Tongue (tissue), 1 donor: ENCODE measurements at regions not wholly inside any gene's neighbourhood (a gene's known extent, or its start where the extent isn't known, plus 50 kb on each side); places are given as distances from the start of the nearest gene placed in this dataset.
"Not testable (repeated sequence)": the region's sequence is repeated elsewhere in the genome, so short reads cannot be mapped to it uniquely, and the experiment has no call there.

ENCODE experiments used
- DNase-seq: peaks from one replicate; pipeline ENCODE4 v3.0.0-alpha.2; 2015

DNA sequence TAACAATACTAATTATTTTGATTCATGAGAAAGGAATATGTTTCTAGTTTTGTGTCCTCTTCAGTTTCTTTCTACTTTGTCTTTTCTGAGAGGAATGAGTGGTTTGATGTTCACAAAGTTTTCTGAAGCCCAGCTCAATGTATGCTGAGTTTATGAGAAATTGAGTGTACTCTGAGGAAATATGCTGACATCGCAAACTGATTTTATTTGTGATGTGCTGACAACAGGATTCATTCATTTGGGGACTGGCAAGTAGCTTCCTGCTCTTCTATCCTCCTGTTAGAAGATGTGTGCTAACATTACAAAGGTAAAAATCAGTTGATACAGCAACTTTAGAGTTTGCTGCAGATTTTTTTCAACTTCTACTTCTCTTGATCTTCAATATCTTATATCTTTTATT, 403.2 kb upstream of the CDH19 start:
- no peak for DNase-seq

DNA sequence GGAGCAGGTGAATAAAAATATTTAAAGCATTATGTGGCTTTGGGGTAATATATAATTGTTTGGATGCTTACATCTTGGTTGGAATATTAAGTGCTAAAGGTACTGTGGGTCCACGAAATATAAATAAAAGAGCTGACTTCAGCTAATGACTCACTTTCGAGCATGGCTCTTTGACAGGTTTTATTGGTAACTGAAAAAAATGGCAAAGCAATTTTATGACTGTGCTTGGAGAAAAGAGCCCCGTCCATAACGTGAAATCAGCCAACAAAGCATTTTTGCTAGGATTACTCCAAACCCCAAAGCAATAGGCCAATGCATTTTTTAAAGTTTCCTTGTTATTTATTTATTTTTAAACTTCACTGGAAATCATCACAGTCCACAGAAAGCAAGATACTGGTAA, 397.2 kb upstream of the CDH19 start:
- DNase-seq: no peak

DNA sequence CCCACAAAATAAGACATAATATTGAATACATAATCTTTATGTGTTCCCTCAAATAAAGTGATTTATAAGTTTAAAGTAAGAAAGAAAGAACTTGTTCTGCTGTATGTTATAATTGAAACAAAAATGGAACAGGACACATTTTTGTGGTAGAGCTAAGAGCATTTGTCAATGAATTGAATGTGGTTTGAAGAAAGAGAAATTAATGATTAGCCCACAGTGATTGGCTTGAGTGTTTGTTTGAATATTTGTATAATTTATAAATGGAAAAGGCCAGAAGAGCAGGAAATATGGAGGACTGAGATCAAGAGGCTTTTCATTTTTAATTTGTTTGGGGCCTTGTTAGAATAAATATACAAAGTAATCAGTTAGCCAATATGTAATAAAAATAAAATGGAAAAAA, 395.1 kb upstream of the CDH19 start:
- DNase-seq: no peak

DNA sequence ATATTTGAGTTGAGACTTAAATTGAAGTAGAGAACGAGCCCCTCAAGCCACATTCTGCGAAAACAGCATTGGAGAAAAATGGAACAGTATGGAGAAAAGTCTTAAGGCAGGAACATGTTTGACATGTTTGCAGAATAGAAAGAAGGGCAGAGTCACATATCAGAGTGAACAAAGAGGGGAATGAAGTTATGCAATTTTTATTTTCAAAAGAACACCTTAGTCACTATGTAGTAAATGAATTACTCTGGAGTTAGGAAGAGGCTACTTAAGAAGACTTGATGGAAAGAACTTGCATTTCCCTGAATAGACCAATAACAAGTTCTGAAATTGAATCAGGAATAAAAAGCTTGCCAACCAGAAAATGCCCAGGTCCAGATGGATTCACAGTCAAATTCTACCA, 391.4 kb upstream of the CDH19 start:
- DNase-seq: no peak

DNA sequence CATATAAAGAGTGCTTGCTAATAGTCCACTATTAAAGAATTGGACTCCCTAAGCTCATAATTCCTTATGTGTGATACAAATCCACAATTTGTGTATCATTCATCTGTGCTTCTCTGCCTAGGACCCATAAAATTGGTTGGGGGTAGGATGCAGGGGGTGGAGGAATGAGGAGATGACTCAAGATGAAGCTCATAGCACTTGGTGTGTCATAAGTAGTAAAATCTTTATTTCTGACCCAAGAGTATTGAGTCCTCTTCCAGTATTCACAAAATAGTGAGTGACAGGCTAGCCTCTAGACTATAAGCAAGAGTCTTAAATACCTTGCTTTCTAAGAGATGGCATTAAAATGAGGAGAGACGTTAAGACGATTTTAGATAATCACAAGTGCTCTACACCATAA, 390.9 kb upstream of the CDH19 start:
- DNase-seq: no peak

DNA sequence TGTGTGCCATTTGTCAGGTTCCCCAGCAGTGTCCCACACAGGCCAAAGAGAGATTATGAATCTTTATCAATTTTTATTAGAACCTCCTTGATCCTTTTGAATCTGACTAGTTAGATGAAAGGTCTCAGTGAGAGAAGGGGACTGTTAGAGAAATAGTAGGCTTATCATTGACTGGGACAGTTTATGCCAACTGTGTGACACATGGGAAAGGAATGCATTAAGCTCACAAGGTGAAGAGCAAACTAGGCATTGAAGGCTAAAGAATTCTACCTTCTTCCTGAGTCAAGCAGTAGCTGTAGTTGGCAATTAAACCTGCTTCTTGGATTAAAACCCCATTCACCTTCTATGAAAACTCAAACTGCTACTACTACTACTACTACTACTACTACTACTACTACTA, 389.6 kb upstream of the CDH19 start:
- no peak for DNase-seq

DNA sequence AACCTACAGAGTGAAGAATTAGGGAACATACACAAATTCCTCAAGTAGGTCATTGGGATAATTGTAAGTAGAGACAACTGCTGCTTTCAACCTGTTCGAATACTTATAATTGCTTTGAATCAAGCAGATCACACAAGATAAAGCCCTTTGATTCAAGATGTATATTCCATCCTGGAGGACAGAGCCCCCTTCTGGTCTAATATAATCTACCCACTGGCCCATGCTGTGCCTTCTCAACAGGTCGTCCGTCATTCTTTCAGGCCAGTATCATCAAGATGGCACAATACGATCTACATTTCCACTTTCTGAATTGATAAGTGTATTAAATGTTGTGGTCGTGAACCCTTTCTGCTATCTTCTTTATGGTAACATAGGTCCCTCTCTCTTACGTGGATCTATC, 387.0 kb upstream of the CDH19 start:
- DNase-seq: no peak

DNA sequence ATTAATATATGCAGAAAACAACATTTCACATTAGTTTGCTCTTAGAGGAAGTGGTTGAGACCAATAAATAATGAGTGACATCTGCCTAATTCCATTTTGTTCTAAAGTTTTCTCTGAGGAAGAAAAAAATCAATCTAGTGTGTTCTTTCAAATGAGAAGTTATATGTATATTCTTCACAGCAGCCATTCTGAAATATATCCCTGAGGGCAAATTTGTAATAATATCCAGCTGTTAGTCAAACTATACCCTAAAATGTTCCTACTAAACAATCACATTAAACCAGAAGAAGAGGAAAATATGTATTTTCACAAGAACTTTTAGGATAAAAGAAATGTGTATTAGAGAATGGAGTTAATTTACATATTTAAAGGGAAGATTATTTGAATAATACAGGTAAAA, 375.1 kb upstream of the CDH19 start:
- DNase-seq: no peak

DNA sequence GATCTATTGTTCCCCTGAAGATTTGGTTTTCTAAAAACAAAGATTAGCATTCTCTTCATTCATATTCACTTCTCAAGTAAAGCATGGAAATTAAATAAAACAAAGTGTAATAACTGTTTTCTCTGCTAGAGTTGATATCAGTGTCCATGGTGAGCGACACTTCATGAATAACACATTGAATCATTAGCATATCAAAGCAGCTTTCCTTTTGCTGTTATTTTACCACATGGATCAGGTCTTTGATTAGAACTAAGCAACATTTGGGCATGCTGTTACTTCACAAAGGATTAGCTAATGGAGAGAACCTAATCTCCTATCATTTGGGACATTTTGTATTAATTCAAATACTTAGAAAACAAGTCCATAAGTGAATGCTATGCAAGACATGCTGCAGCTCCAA, 368.8 kb upstream of the CDH19 start:
- no peak for DNase-seq

DNA sequence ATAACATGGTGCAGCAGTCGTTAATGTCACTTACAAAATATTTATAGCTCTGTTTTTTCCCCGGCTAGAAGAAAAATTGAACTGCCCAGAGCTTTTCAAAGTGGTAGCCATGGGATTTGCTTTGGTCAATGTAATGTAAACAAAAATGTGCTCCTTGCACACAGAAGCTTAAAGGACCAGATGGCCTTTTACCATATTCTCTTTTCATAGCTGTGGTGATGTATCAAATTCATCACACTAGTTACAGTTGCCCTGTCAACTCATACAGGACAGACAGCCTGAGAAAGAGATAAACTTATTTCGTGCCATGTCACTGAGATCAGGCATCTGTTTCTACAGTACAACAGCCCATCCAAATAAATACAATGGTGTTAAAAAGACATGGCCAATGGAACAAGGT, 368.1 kb upstream of the CDH19 start:
- peak; percentile 13 for DNase-seq

DNA sequence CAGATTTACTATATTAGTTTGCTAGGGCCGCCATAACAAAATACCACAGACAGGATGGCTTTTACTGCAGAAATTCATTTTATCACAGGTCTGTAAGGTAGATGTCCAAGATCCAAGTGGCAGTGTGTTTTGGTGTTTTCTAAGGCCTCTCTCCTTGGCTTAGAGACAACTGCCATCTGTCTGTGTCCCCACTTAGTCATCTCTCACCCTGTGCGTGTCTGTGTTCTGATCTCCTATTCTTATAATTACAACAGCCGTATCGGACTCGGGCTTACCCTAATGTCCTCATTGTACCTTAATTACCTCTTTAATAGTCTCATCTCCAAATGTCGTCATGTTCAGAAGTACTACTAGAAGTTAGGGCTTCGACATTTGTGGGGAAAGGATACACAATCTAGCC, 362.3 kb upstream of the CDH19 start:
- no peak for DNase-seq

DNA sequence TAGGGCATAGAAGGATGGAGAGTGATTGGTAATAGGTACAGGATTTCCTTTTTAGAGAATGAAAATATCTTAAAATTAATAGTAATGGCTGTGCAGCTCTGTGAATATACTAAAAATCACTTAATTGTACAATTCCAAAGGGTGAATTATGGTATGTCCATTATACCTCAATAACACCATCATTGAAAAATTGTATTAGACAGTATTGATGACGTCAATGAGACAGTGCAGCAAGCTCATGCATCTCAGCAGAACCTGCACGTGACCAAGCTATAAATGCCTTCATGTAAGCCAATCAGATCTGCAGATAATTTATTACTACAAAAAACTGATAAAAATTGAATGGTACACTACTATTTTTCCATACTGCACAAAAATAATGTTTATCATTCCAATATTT, 354.4 kb upstream of the CDH19 start:
- DNase-seq: no peak

DNA sequence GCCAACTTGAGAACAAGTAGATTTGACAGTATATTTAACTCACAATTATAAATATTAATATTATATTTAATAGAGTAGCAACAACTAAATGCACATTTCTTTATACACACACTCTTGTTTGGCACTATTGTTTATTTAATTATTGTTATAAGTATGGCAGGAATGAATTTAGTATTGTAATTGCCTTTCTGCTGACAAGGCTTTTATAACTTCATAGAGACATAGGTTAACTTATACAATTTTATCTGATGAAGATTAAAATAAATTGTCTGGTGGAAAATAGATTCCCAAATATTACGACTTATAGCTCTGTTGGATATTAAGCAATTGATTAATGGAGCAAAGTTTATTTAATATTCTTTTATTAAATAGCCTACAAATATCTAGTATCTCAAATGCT, 347.9 kb upstream of the CDH19 start:
- no peak for DNase-seq

DNA sequence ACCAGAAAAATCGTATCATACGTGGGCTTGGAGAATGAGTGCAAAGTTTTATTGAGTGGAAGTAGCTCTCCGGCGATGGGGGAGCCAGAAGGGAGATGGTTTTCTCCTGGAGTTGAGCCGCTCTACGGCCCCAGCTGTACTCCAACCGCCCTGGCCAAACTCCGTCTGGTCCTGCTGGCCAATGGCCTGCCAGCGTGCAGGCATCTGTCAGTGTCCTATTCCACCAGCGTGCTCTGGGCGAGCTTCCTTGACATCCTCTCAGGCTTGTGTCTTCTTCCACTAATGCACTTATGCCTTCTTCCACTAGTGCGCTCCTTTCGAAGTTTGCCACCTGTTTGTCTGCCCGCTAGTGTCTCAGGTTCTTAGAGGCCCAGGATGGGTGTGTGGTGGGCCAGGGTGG, 345.5 kb upstream of the CDH19 start:
- DNase-seq: no peak

DNA sequence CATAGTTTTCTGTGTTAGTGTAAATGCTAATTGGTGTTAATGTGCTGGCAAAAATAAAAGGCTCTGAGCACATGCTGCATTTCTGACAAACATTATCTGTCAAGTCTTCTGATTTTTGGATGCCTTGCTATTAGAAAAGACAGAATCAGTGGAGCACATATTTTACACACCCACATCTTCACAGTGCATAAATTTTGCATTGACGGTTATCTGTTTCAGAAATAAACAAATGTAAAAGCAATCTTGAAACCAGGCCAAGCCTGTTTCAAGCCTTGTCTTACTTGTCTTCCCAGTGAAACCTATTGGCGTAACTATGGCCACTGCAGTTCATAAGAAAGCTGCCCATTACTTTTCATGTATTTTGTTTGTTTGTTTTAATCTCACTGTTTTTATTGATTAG, 333.7 kb upstream of the CDH19 start:
- DNase-seq: no peak

DNA sequence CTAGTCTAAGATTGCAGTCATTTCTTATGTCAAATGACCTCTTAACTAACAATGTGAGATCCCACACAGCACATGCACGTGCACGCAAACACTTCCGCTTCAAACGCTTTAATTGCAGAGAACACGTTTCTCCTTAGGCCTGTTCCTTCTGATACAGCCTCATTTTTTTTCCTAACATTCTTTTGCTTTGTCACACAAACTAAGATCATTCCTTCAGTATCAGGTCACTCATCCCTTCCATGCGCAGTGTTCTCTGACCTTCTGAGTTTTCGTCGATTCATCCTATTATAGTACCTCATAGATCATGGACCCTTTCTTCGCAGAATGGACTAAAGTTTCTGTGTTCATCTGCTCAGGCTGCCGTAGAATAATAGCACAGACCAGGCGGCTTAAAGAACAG, 327.1 kb upstream of the CDH19 start:
- DNase-seq: no peak

DNA sequence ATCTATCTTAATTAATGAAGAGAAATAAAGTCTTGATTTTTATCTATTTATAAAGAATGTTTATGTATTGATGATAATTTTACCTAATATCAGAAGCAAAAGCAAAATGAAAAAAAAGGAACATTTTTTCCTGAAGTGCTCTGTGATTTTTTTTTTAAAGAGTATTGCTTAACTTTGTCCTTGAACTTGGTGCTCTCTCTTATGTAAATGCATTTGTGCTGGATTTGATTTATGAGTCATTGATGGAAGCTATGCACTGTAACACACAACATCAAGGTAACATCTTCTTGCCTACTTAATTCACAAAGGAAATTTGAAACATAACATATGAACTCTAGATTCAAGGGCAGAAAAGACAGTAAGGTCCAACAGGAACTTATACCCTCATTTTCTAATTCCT, 312.9 kb upstream of the CDH19 start:
- no peak for DNase-seq

DNA sequence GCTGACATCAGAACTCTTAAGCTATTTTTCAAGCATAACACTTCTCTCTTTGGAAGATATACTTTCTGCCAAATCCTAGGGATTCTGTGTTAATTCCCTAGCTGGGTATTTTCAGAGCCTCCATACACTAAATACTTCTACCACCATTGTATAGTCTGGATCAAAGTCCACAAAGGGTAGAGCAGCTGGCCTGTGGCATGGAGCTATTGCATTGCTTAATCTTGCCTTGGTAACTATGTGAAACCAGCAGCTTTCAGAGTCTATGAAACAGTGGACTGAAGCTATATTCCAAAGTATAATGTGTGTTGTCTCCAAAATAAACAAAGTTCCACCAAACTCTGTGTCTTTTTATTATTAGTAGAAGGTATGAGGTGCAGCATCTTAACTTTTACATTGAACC, 296.9 kb upstream of the CDH19 start:
- DNase-seq: peak; percentile 2

DNA sequence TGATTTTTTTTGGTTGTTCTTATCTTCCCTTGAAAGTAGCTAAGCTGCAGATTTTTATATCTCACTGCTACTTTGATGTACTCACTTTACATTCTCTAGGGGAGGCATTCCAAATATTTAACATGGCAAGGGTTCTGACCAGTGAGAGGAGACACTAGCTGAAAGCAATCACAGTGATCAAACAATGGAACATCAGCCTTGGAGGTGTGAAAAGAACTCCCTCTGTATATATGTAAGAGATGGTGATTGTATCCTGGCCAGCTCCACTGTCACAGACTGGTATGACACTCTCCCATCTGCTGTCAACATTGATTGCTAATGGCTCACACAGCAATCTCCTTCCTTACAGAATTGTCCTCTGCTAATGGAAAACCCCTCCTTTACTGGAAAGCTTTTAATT, 291.7 kb upstream of the CDH19 start:
- DNase-seq: no peak

DNA sequence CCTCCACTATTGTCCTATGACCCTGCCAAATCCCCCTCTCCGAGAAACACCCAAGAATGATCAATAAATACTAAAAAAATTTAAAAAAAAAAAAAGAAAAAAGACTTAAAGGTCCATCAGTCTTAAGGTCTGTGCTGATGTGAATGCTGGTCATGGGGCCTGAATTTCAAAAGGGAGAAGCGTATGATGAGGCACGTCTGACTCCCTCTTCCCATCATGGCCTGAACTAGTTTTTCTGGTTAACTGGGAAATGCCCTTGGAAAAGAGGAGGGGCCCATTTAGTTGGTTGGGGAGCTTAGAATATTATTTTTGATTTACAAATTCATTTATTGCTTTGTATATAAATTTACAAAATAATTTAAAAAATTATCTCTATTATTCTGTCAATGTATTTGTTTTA, 291.0 kb upstream of the CDH19 start:
- no peak for DNase-seq

DNA sequence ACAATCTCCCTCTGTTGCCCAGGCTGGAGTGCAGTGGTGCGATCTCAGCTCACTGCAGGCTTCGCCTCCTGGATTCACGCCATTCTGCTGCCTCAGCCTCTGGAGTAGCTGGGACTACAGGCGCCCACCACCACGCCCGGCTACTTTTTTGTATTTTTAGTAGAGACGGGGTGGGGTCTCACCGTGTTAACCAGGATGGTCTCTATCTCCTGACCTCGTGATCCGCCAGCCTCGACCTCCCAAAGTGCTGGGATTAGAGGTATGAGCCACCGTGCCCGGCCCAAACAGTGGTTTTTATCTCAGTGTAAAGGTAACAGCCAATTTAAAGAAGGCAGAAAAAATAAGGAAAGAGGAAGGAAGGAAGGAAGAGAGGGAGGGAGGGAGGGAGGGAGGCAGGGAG, 288.5 kb upstream of the CDH19 start:
- DNase-seq: not testable (repeated sequence)

DNA sequence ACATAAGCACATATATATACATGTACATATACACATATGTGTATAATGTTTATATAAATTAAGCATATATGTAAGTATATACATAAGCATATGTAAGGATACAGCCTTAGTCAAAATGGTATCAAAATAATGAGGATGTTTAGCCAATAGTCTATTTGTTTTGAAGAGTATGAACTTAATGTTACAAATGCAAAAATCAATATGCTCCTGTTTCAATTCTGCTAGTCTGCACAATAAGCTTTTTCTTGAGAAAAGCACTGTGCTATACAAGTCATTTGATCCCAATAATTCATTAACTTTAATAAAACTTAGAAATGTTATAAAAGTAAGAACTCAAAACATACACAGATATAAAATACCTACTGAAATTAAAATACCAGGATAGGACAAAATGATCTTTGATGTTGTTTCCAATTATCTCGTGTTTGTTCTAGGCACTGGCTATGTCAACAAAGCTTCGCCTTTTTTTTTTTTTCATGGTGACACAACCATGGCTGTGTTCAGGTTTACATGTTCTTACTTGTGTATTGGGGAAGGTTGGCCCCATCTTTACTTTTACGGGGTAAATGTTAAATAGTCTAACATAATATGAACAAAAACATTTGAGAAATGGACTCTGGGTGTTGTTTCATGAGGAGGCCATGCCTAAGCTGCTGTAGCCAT, 271.1 kb upstream of the CDH19 start:
- DNase-seq: no peak

DNA sequence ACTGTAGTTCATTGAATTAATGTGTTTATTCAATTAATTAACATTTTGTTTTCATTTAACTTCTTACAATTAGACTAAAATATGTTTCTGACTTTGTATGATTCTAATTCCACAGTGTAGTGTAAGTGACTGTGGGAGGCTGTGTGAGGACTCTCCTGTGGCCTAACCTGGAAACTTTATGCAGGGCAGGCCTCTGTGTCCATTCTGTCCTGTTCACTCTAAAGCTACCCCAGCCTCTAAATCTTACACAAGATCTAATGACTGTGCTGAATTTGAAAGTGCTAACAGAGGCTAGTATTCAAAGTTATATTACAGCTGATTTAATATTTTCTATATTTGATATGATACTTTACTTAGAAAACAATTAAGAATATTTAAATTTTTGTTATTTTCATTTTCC, 270.5 kb upstream of the CDH19 start:
- no peak for DNase-seq

DNA sequence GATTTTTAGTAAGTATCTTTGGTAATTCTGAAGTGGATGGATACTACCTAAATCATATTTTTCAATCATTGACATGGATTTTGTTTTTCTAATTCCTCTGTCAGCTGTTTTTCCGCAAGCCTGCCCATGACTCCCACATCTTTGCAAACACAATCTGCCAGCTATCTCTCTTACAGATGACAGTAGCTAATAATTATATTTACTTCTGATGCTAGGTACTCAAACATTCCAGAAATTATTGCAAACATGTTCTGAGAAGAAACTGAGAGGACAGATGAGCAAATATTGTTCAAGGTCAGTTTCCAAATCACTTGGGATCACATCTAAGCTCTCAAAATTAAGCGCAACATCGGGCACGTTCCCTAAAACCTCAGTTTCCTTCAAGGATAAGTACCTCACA, 270.0 kb upstream of the CDH19 start:
- DNase-seq: no peak

DNA sequence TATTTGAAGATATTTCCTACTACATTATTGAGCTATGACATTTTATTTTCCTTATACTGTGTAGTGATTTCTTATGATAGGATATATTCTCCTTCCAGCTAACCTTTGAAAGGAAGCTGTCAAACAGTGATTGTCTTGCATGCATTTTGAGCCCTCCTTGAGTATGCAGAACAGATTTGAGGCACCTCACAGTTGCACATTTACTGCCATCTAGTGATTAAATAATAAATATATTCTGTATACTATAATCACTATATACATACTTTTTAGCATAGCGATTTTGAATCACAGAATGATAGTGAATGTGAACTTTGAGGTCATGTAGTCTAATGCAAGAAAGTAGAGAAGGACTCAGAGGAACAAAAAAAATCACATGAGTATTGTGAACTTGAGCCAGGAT, 268.4 kb upstream of the CDH19 start:
- DNase-seq: peak; percentile 33
